GM21576 (cell line): ENCODE measurements at regions not wholly inside any gene's neighbourhood (a gene's known extent, or its start where the extent isn't known, plus 50 kb on each side); places are given as distances from the start of the nearest gene placed in this dataset.

Source experiments
- ATAC-seq: cut with Tn5 transposase; IDR thresholded peaks from one replicate; pipeline ENCODE4 v1.9.1; 2021; ENCODE audit warnings: mild to moderate bottlenecking, moderate library complexity; ENCODE audit not compliant: unreplicated experiment

DNA sequence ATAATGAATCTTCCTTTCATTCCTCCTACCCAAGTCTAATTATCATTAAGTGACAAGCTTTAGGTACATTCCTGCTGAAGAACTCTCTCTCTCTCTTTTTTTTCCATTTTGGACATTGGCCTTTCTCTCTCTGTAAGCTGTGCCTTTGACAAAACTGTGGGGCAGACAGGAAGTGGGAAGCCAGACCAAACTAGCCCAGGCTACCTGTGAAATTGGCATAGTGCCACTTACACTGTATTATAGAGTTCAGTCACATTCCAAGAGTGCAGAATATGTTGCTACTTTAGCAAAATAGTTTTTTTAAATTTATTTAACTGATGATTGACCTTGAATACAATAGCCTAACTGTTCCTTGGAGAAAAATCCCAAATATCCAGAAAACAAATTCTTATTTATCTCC lies 381.5 kb upstream of the ETAA1 start:
- no peak for ATAC-seq

DNA sequence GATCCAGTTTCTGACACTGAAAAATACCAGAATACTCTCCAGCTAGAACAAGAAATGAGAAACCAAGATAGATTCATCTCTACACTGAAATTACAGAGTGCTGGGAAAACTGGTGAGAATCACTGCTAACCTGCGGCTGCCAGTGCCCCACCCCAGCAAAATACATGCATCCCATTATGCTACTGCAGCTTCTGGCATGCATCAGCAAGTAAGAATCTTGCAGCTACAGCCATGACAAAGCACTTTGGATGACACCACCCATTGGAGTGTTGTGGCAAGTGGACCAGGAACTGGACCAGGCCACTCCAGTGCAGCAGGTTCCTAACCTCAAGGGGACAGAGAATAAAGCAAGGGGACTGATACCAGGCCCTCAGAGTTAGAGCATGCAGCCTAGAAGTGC lies 378.8 kb upstream of the ETAA1 start:
- no peak for ATAC-seq

DNA sequence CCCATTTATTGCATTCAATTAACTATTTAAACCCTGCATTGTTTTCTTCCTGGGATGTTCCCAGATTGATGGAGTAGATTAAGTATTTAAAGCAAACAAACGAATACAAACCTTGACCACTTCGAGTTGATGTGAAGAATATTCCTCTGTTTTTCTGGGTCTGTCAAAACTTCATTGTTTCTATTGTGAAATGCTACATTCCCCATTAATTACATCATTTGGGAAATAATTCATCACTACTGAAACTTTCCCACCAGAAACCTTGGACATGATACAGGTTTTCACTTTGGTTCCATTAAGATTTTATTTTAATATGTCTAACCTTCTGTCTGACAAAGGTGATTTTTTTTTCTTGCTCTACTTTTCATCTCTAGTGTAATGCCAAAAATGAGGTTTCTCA lies 365.1 kb upstream of the ETAA1 start:
- ATAC-seq: no peak

DNA sequence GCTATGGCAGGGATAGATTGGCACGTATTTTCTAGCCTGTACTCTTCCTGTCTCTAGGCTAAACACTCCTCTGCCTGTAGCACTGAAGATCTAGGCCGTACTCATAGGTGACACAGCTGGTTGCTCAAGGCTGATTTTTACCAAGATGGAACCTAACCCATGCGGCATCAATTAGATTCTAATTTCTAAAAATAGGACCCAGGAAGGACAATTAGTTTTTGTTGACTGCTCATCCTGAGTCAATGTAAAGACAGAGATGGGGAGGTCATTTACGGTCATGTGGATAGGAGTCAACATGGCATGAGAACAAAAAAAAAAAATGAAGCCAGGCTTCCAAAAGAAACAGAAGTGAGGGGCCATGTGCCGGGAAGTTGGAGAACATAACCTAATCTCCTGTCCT lies 360.7 kb upstream of the ETAA1 start:
- ATAC-seq: no peak

GRCh38 chr2:67037655-67038054 lies 359.5 kb upstream of the ETAA1 start:
- no peak for ATAC-seq

DNA sequence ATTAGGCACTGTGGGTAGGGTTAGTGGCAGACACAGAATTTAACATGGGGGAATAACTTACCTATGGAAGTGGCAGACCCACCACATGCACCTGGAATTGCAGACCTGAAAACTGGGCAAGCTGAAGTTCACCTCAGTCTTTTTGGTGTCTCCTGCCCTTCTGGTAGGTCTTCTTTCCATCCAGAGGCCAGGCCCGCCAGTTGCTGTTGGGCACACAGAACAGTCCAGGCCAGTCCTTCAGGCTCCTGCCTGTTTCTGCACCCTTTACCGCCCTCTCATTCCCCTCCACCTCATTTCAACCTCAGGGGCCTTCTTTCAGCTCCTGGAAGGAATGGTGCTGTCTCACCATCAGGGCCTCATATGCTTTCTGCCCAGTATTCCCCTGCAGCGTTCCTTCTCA lies 358.9 kb upstream of the ETAA1 start:
- no peak for ATAC-seq

DNA sequence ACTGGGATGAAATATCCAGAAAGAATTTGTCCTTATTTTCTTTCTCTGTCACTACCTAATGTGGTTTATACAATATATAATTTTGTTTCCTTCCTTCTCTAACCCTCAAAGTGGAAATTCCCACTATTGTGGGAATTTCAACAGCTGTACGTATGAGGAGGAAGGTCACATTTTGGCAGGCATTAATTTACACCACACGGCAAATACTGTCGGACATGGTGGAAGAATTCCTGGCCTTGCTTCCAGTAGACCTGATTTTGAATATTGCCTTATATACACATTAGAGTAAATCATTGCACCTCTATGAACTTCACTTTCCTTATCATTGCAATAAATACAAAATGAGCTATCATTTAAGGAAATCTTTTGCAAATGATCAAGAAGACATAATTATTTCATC lies 358.1 kb upstream of the ETAA1 start:
- no peak for ATAC-seq

GRCh38 chr2:67039517-67040103 lies 357.5 kb upstream of the ETAA1 start:
- no peak for ATAC-seq

DNA sequence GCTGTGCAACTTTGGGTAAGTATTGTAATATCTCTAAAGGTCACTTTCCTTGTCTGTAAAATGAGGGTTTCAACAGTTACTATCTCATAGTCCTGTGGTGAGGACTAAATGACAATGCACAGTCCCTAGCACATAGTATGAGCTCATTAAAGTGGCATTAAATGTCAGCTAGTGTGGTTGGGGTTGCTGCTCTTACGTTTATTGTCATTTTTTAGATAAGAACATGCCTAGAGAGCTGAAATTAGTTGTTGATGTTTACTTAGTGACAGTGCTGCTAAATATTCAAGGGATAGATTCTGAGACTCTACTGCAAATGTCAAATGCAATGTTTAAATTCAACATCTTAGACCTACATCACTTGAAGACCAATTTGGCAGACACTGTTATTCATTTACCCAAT lies 356.1 kb upstream of the ETAA1 start:
- ATAC-seq: no peak

GRCh38 chr2:67043781-67044478 lies 353.2 kb upstream of the ETAA1 start:
- ATAC-seq: no peak

GRCh38 chr2:67046591-67046990 lies 350.5 kb upstream of the ETAA1 start:
- ATAC-seq: no peak

- ATAC-seq: no peak
Observed at GRCh38 chr2:67048314-67048713, 348.8 kb upstream of the ETAA1 start.

GRCh38 chr2:67050622-67051021 lies 346.5 kb upstream of the ETAA1 start:
- ATAC-seq: no peak

DNA sequence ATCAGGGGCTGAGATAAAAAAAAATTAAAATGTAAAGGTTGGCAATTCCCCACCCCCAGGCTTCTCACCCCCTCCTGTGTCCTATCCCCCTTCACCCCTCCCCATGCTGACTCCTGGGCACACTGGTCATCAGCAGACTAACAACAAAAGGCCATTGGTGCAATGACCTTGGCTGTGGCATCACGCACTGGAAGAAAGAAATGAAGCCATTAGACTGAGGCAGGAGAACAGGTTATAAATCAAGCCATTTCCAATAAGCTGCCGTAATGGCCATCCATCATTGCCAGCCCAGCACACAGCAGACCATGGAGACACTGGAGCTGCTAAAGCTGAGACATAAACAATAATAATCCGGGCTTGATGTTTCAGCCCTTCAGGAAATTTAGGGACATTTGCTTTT lies 342.4 kb upstream of the ETAA1 start:
- no peak for ATAC-seq

- no peak for ATAC-seq
Observed at GRCh38 chr2:67055387-67056304, 341.5 kb upstream of the ETAA1 start.

DNA sequence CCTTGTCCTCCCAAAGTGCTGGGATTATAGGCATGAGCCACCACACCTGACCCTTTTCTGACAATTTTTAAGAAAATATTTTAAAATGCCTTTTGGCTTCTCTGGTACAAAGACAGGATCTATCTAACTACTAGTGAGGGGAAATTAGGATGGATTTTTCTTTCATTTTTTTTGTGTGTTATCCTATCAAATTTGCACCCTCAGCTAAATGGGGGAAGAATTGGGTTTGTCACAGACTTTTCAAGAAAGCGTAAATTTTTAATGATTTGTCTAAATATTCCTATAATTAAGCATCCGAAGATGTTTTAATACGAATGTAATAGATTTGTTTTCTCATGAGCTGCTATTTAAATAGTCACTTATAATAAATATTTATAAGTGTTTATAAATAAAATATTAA lies 340.0 kb upstream of the ETAA1 start:
- ATAC-seq: no peak

DNA sequence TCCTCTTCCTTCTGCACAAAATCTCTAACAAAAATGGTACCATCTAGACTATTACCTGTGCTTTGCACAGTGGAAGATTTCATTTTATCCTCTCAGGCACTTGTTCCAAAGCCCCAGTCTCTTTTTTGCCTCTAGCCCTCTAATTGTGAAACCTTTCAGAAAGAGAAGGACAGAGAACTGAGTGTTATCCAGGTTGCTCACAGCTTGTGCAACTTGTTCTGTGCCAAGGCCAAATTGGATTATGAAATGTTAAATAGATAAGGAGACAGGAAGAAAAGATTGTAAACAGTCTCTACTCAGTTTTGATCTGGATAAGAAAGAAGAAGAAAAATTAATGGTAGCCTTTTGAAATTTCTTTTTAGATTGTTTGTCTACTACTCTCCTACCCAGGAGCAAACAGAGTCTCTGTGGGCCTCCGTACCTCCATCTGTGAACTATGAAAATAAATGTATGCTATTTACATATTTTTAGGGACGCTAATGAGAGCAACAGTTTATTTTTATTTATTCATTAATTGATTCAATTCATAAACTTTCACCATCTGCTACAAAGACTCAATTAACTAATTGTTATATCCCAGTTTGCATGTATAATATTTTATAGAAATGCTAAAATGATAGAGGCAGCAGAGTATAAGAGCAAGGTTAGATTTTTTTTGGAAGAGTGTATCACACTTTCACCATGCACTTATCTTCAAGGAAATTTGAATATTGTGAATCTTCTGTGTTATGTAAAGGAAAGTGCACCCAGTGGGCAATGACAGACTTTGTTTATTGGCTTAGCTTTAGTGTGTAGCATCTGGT lies 339.0 kb upstream of the ETAA1 start:
- ATAC-seq: no peak

GRCh38 chr2:67065046-67065445 lies 332.1 kb upstream of the ETAA1 start:
- ATAC-seq: no peak

DNA sequence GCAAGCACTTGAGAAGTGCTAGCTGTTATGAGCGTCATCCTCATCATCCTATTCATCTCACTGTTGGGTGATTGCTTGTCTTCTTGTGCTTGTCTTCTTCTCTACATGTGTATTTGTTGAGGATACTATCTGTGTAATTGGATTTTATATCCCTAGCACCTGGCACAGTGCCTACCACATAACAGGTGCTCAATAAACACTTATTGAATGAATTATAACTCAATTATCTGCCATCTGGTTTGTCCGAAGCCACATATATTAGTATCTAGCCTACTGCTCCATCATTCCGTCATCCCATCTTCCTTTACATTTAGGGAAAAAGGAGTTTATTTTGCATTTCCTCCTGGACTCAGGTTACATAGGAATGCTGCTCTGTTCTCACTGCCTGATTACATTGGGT lies 330.4 kb upstream of the ETAA1 start:
- no peak for ATAC-seq

- ATAC-seq: no peak
Observed at GRCh38 chr2:67067656-67068055, 329.5 kb upstream of the ETAA1 start.

DNA sequence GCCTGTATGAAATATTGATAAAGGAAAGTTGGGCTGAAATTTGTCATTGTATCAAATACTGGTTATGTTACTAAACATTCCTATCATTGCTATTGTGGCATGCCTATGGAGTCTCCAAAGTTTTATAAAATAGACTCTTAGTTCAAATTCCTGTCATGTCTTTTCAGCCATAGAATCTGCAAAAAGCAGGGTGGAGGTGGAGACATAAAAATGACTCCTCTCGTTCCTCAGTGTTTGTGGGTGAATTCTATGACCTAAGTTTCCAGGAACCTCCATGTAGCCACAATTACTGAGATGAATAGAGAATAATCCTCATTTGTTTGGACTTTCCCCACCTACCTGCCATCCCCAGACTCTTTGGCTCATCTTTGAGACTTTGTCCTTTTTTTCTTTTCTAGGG lies 326.3 kb upstream of the ETAA1 start:
- ATAC-seq: no peak
